Sigmoid colon (tissue), 4 donors: ENCODE measurements at regions not wholly inside any gene's neighbourhood (a gene's known extent, or its start where the extent isn't known, plus 50 kb on each side); places are given as distances from the start of the nearest gene placed in this dataset.

Source experiments
- CTCF ChIP-seq, 4 experiments: fragments of 450-650 bp in 3 of 4; fragments of 200-600 bp in 1 of 4; IDR thresholded peaks; one replicate each; pipeline ENCODE4 v1.5.1; 2016 to 2019; ENCODE audit warnings: antibody characterized with exemption in 4 of 4, mild to moderate bottlenecking in 3 of 4, moderate library complexity in 2 of 4
- EP300 ChIP-seq, 4 donors: sonication (generic); formaldehyde crosslinking; IDR thresholded peaks; one replicate each; pipeline ENCODE4 v1.6.1; 2017; ENCODE audit warnings: antibody characterized with exemption in 4 of 4
- POLR2A ChIP-seq, 2 donors: fragments of 450-650 bp; IDR thresholded peaks; one replicate each; pipeline ENCODE4 v1.6.1; 2016; ENCODE audit warnings: antibody characterized with exemption in 2 of 2, mild to moderate bottlenecking in 2 of 2, moderate library complexity in 2 of 2
- POLR2AphosphoS5 ChIP-seq, 4 donors: sonication (generic); formaldehyde crosslinking; IDR thresholded peaks; one replicate each; pipeline ENCODE4 v1.6.1; 2017; ENCODE audit warnings: antibody characterized with exemption in 4 of 4

- no peak for TF ChIP-seq POLR2A (IDR thresholded peaks at IDR 0.05)
- no peak for TF ChIP-seq CTCF (IDR thresholded peaks at IDR 0.05)
- no peak for TF ChIP-seq POLR2AphosphoS5 (IDR thresholded peaks at IDR 0.05)
- no peak for TF ChIP-seq EP300 (IDR thresholded peaks at IDR 0.05)
These were observed 750.9 kb upstream of the B3GALT2 start for GRCh38 chr1:193937308-193937707.
